GM23338 (cell line): ENCODE measurements at regions not wholly inside any gene's neighbourhood (a gene's known extent, or its start where the extent isn't known, plus 50 kb on each side); places are given as distances from the start of the nearest gene placed in this dataset.

Experiments used
- CREB1 ChIP-seq: fragments of 250-450 bp; sonication (Bioruptor Pico); IDR thresholded peaks from 2 replicates; pipeline ENCODE4 v1.5.0; 2020; ENCODE audit warnings: low read depth, mild to moderate bottlenecking, moderate library complexity
- CTCF ChIP-seq, 2 experiments: fragments of 200-600 bp in 1 of 2; sonication (generic) in 1 of 2; conservative IDR thresholded peaks; 2 replicates each; pipeline versions ENCODE4 v1.5.1 to v1.6.1; 2016 to 2017; ENCODE audit warnings: antibody characterized with exemption in 2 of 2, low read depth in 2 of 2, mild to moderate bottlenecking in 2 of 2, moderate library complexity in 1 of 2
- ETS1 ChIP-seq: IDR thresholded peaks from 2 replicates; pipeline ENCODE4 v1.6.1; 2016; ENCODE audit warnings: antibody characterized with exemption
- EZH2 ChIP-seq: fragments of 200-600 bp; sonication (generic); IDR thresholded peaks from one replicate; pipeline ENCODE4 v1.8.0; 2017; ENCODE audit warnings: antibody characterized with exemption, mild to moderate bottlenecking, low read depth; ENCODE audit not compliant: unreplicated experiment
- EZH2phosphoT487 ChIP-seq: fragments of 200-600 bp; sonication (generic); IDR thresholded peaks from one replicate; pipeline ENCODE4 v1.8.1; 2018; ENCODE audit warnings: antibody characterized with exemption; ENCODE audit not compliant: unreplicated experiment
- JUNB ChIP-seq: IDR thresholded peaks from one replicate; pipeline ENCODE4 v1.6.1; 2016; ENCODE audit warnings: antibody characterized with exemption; ENCODE audit not compliant: unreplicated experiment
- POLR2AphosphoS5 ChIP-seq: IDR thresholded peaks from 2 replicates; pipeline ENCODE4 v1.6.1; 2016; ENCODE audit warnings: antibody characterized with exemption, low read depth
- REST ChIP-seq: IDR thresholded peaks from one replicate; pipeline ENCODE4 v1.6.1; 2018; ENCODE audit warnings: antibody characterized with exemption; ENCODE audit not compliant: unreplicated experiment
- STAT1 ChIP-seq: IDR thresholded peaks from one replicate; pipeline ENCODE4 v1.6.1; 2016; ENCODE audit warnings: antibody characterized with exemption; ENCODE audit not compliant: unreplicated experiment
- ZNF114 ChIP-seq: fragments of 250-450 bp; sonication (Bioruptor Pico); IDR thresholded peaks from 2 replicates; pipeline ENCODE4 v1.5.0; 2020; ENCODE audit warnings: mild to moderate bottlenecking, moderate library complexity
- ZNF331 ChIP-seq: fragments of 250-450 bp; sonication (Bioruptor Pico); IDR thresholded peaks from 2 replicates; pipeline ENCODE4 v1.5.0; 2020; ENCODE audit warnings: low read depth, mild to moderate bottlenecking, moderate library complexity
- ZNF462 ChIP-seq: fragments of 250-450 bp; sonication (Bioruptor Pico); IDR thresholded peaks from 2 replicates; pipeline ENCODE4 v1.5.0; 2020; ENCODE audit warnings: mild to moderate bottlenecking, moderate library complexity

- no peak for TF ChIP-seq EZH2phosphoT487
- no peak for TF ChIP-seq CTCF (conservative IDR thresholded peaks at IDR 0.05; ENCODE audit: low read depth in 2 of 2)
- TF ChIP-seq CREB1 (CRISPR knock-in tag), result no peak
- no peak for TF ChIP-seq POLR2AphosphoS5
- no peak for TF ChIP-seq REST
- TF ChIP-seq EZH2, result no peak
- TF ChIP-seq ETS1, result no peak
- no peak for TF ChIP-seq JUNB
- no peak for TF ChIP-seq ZNF462 (CRISPR knock-in tag)
- no peak for TF ChIP-seq ZNF114 (CRISPR knock-in tag)
- no peak for TF ChIP-seq STAT1
- TF ChIP-seq ZNF331 (CRISPR knock-in tag), result no peak
Measured at GRCh38 chr2:103667335-103667884, 905.6 kb downstream of the TMEM182 start.
